GM12878 (cell line): ENCODE measurements at regions not wholly inside any gene's neighbourhood (a gene's known extent, or its start where the extent isn't known, plus 50 kb on each side); places are given as distances from the start of the nearest gene placed in this dataset.

Source experiments
- ATAC-seq: fragments of 200-7000 bp; cut with Tn5 transposase; 3 replicates; pipeline ENCODE4 v1.9.1; 2020; ENCODE audit warnings: mild to moderate bottlenecking, moderate library complexity
- BruUV-seq: library from RNA; stranded (reverse); fragments of 400-500 nt; replicated peaks from 2 replicates; lab custom pipeline; 2021; lab: Mats Ljungman, UMichigan
- CTCF ChIA-PET: fragments of 300-600 bp; sonication (Branson Sonifier 250); formaldehyde crosslinking; extraction: SDS; loops from one replicate; lab custom pipeline; 2021; ENCODE audit warnings: inconsistent platforms; lab: Yijun Ruan, JAX
- POLR2A ChIA-PET: fragments of 350-600 bp; formaldehyde crosslinking; extraction: SDS; loops from one replicate; lab custom pipeline; 2021; ENCODE audit warnings: inconsistent platforms; lab: Charles Lee
- RAD21 ChIA-PET: fragments of 300-600 bp; sonication (Branson Sonifier 250); formaldehyde crosslinking; loops from one replicate; lab custom pipeline; 2023; ENCODE audit warnings: antibody characterized with exemption; ENCODE audit not compliant: unreplicated experiment; lab: Charles Lee
- SMC1A ChIA-PET: fragments of 300-600 bp; sonication (Branson Sonifier 250); formaldehyde crosslinking; loops from one replicate; lab custom pipeline; 2023; ENCODE audit not compliant: unreplicated experiment, uncharacterized antibody; lab: Charles Lee
- DNase-seq: peaks from one replicate; pipeline ENCODE4 v3.0.0-alpha.2; 2011; ENCODE audit warnings: low read depth, low spot score
- FAIRE-seq: peaks from 3 replicates; lab custom pipeline; 2011; peaks lifted over from hg19 to GRCh38; lab: Jason Lieb, UNC
- H2AFZ ChIP-seq: 2 replicates; pipeline ENCODE4 v1.6.0; 2011; ENCODE audit warnings: low read depth, low read length, control low read depth; ENCODE audit not compliant: control insufficient read depth
- H3K27ac ChIP-seq: 2 replicates; pipeline ENCODE4 v1.5.1; 2011; ENCODE audit warnings: control low read depth; ENCODE audit not compliant: control insufficient read depth, insufficient read depth
- H3K27me3 ChIP-seq, 2 experiments: replicated peaks in 1 of 2; 2 replicates each; pipeline versions ENCODE4 v1.6.0 to v1.6.1; 2011; ENCODE audit warnings: low read length in 1 of 2; ENCODE audit not compliant: control insufficient read depth in 2 of 2, insufficient read depth in 2 of 2
- H3K36me3 ChIP-seq, 2 experiments: 2 replicates each; pipeline ENCODE4 v1.5.1; 2011; ENCODE audit warnings: low read length in 1 of 2; ENCODE audit not compliant: control insufficient read depth in 2 of 2, insufficient read depth in 2 of 2
- H3K4me1 ChIP-seq: 2 replicates; pipeline ENCODE4 v1.6.1; 2011; ENCODE audit warnings: mild to moderate bottlenecking, low read length, moderate library complexity, mixed read lengths; ENCODE audit not compliant: control insufficient read depth, insufficient read depth
- H3K4me2 ChIP-seq: 2 replicates; pipeline ENCODE4 v1.6.0; 2011; ENCODE audit warnings: control low read depth; ENCODE audit not compliant: control insufficient read depth, insufficient read depth
- H3K4me3 ChIP-seq: fragments of 200-600 bp; sonication (generic); 2 replicates; pipeline ENCODE4 v1.5.1; 2016
- H3K79me2 ChIP-seq: 2 replicates; pipeline ENCODE4 v1.6.0; 2011; ENCODE audit warnings: low read length; ENCODE audit not compliant: control insufficient read depth, insufficient read depth
- H3K9ac ChIP-seq: 2 replicates; pipeline ENCODE4 v1.8.0; 2011; ENCODE audit warnings: low read length, control low read depth, mixed read lengths; ENCODE audit not compliant: control insufficient read depth, insufficient read depth
- H3K9me3 ChIP-seq: replicated peaks from 3 replicates; pipeline ENCODE4 v1.5.1; 2011; ENCODE audit warnings: mild to moderate bottlenecking, low read length; ENCODE audit not compliant: control insufficient read depth, insufficient read depth
- H4K20me1 ChIP-seq: 2 replicates; pipeline ENCODE4 v1.6.0; 2011; ENCODE audit not compliant: control insufficient read depth, insufficient read depth
- ATF2 ChIP-seq: IDR thresholded peaks from 2 replicates; pipeline ENCODE4 v1.6.1; 2012; ENCODE audit warnings: low read length, inconsistent platforms
- BACH1 ChIP-seq: fragments of 450-650 bp; IDR thresholded peaks from 2 replicates; pipeline ENCODE4 v1.6.1; 2017; ENCODE audit warnings: mild to moderate bottlenecking, borderline replicate concordance
- HSF1 ChIP-seq: fragments of 150-350 bp; IDR thresholded peaks from 2 replicates; pipeline ENCODE4 v1.6.1; 2014; ENCODE audit warnings: mild to moderate bottlenecking, low read depth, low read length
- MYB ChIP-seq: fragments of 150-350 bp; IDR thresholded peaks from 2 replicates; pipeline ENCODE4 v1.6.1; 2014; ENCODE audit warnings: mild to moderate bottlenecking, low read depth, low read length, borderline replicate concordance
- NFYB ChIP-seq: IDR thresholded peaks from 2 replicates; pipeline ENCODE4 v1.6.1; 2011; ENCODE audit warnings: low read depth, mild to moderate bottlenecking, low read length, improper control_type of control experiment, moderate library complexity; ENCODE audit not compliant: insufficient read depth
- PAX5 ChIP-seq: IDR thresholded peaks from 2 replicates; pipeline ENCODE4 v1.6.1; 2011; ENCODE audit warnings: low read depth, low read length, borderline replicate concordance
- PAX8 ChIP-seq: fragments of 450-650 bp; IDR thresholded peaks from 2 replicates; pipeline ENCODE4 v1.6.1; 2017; ENCODE audit warnings: mild to moderate bottlenecking, moderate library complexity
- RELB ChIP-seq: fragments of 450-650 bp; IDR thresholded peaks from 2 replicates; pipeline ENCODE4 v1.6.1; 2017; ENCODE audit warnings: low read depth, mild to moderate bottlenecking, moderate library complexity
- RFX5 ChIP-seq: IDR thresholded peaks from 2 replicates; pipeline ENCODE4 v1.6.1; 2011; ENCODE audit warnings: low read depth, low read length, improper control_type of control experiment
- SIX5 ChIP-seq: IDR thresholded peaks from 2 replicates; pipeline ENCODE4 v1.6.1; 2011; ENCODE audit warnings: mild to moderate bottlenecking, low read depth, low read length, moderate library complexity; ENCODE audit not compliant: severe bottlenecking
- SMAD5 ChIP-seq: IDR thresholded peaks from 2 replicates; pipeline ENCODE4 v1.6.1; 2016; ENCODE audit warnings: antibody characterized with exemption, low read depth
- SREBF2 ChIP-seq: IDR thresholded peaks from 2 replicates; pipeline ENCODE4 v1.6.1; 2012; ENCODE audit warnings: mild to moderate bottlenecking, low read length
- SUZ12 ChIP-seq: fragments of 200-600 bp; sonication (generic); IDR thresholded peaks from one replicate; pipeline ENCODE4 v1.6.1; 2018; ENCODE audit warnings: antibody characterized with exemption, mild to moderate bottlenecking; ENCODE audit not compliant: unreplicated experiment
- ZBTB40 ChIP-seq: fragments of 450-650 bp; IDR thresholded peaks from 2 replicates; pipeline ENCODE4 v1.6.1; 2016; ENCODE audit warnings: mild to moderate bottlenecking, moderate library complexity, borderline replicate concordance
- WGBS: methylation state at CpG from one replicate; pipeline ENCODE4 v1.1.6; 2016; ENCODE audit warnings: low lambda C conversion rate; ENCODE audit not compliant: insufficient replicate concordance, insufficient coverage; ENCODE audit errors: missing lambda C conversion rate; 5-methylcytosine and 5-hydroxymethylcytosine counted together
- in situ Hi-C: fragments of 300-500 bp; cut with MboI; formaldehyde crosslinking; loops from 9 replicates; pipeline ENCODE4 v1.14.3; 2018; ENCODE audit warnings: mixed read lengths
- intact Hi-C: fragments of 100-400 bp; cut with micrococcal nuclease; formaldehyde crosslinking; loops from one replicate; pipeline ENCODE4 v1.14.2; 2022; ENCODE audit not compliant: unreplicated experiment

- TF ChIP-seq SIX5 (no peak), SUZ12 (no peak), HSF1 (no peak)
Observed at GRCh38 chr11:29783506-29783905, 233.3 kb downstream of the KCNA4 start (continued).

GRCh38 chr11:29782447-29782846 lies 234.4 kb downstream of the KCNA4 start:
- H3K79me2 ChIP-seq = no peaks in the 10 kb centered on the region
- no peaks in the 10 kb centered on the region for H3K4me1 ChIP-seq
- no peaks in the 10 kb centered on the region for H3K27me3 ChIP-seq
- ChIA-PET CTCF (no interaction called here), SMC1A (no interaction called here), RAD21 (no interaction called here), POLR2A (no interaction called here)
- intact Hi-C loops = no loop called here
- H3K36me3 ChIP-seq = no peaks in the 10 kb centered on the region
- in situ Hi-C loops = no loop called here
- no peak for ATAC-seq
- no peak overlapping the region for H3K4me3 ChIP-seq
- no peak for FAIRE-seq
- H3K9ac ChIP-seq = no peak overlapping the region
- no peak overlapping the region for H2AFZ ChIP-seq
- H3K4me2 ChIP-seq = no peak overlapping the region
- no peak for TF ChIP-seq ZBTB40
- TF ChIP-seq RELB = no peak
- TF ChIP-seq SUZ12 = no peak
- no peak for TF ChIP-seq BACH1
- TF ChIP-seq SIX5 = no peak
- TF ChIP-seq MYB = no peak
- no peak for TF ChIP-seq PAX5
- no peak for TF ChIP-seq RFX5
- no peak for TF ChIP-seq SMAD5
- TF ChIP-seq ATF2 = no peak
- TF ChIP-seq PAX8 = no peak
- TF ChIP-seq SREBF2 = no peak
- TF ChIP-seq NFYB = no peak
- H3K9me3 ChIP-seq = no peaks in the 10 kb centered on the region
- 27% methylated on average over 1 of the region's 1 CpG for WGBS
- no peaks in the 10 kb centered on the region for H4K20me1 ChIP-seq
- H3K27ac ChIP-seq = no peak overlapping the region
- BruUV-seq = no TSS peak
- DNase-seq = no peak
